Spleen (tissue), 11 donors: ENCODE measurements at regions not wholly inside any gene's neighbourhood (a gene's known extent, or its start where the extent isn't known, plus 50 kb on each side); places are given as distances from the start of the nearest gene placed in this dataset.

Source experiments
- DNase-seq: peaks from one replicate; pipeline ENCODE4 v3.0.0-alpha.2; 2020
- H3K27ac ChIP-seq, 8 donors: fragments of 200-600 bp; sonication (generic) in 7 of 8; 1 replicate in 4 of 8; 2 replicates in 4 of 8; pipeline versions ENCODE4 v1.5.0 to v1.8.0; 2016 to 2021; ENCODE audit warnings: inconsistent platforms in 4 of 8, mild to moderate bottlenecking in 4 of 8, moderate library complexity in 1 of 8
- H3K27me3 ChIP-seq, 7 donors: fragments of 200-600 bp; sonication (generic) in 6 of 7; replicated peaks in 1 of 7; 1 replicate in 4 of 7; 2 replicates in 3 of 7; pipeline versions ENCODE4 v1.5.0 to v1.8.0; 2016 to 2021; ENCODE audit warnings: inconsistent platforms in 3 of 7, mild to moderate bottlenecking in 1 of 7
- H3K36me3 ChIP-seq, 6 donors: fragments of 200-600 bp; sonication (generic) in 5 of 6; 1 replicate in 4 of 6; 2 replicates in 2 of 6; pipeline versions ENCODE4 v1.5.0 to v1.8.0; 2016 to 2021; ENCODE audit warnings: inconsistent platforms in 2 of 6
- H3K4me1 ChIP-seq, 6 donors: fragments of 200-600 bp; sonication (generic) in 5 of 6; 1 replicate in 3 of 6; 2 replicates in 3 of 6; pipeline versions ENCODE4 v1.5.0 to v1.8.0; 2016 to 2021; ENCODE audit warnings: inconsistent platforms in 3 of 6
- H3K4me3 ChIP-seq, 8 donors: fragments of 200-600 bp; sonication (generic) in 7 of 8; 1 replicate in 4 of 8; 2 replicates in 4 of 8; pipeline versions ENCODE4 v1.5.0 to v1.8.0; 2016 to 2021; ENCODE audit warnings: inconsistent platforms in 4 of 8, mild to moderate bottlenecking in 4 of 8, moderate library complexity in 2 of 8
- H3K9me3 ChIP-seq, 8 donors: fragments of 200-600 bp; sonication (generic) in 7 of 8; 1 replicate in 4 of 8; 2 replicates in 4 of 8; pipeline versions ENCODE4 v1.5.0 to v1.8.0; 2016 to 2021; ENCODE audit warnings: inconsistent platforms in 4 of 8
- POLR2A ChIP-seq, 3 donors: fragments of 450-650 bp; IDR thresholded peaks; one replicate each; pipeline ENCODE4 v1.5.1; 2017; ENCODE audit warnings: antibody characterized with exemption in 3 of 3, mild to moderate bottlenecking in 1 of 3
- POLR2AphosphoS5 ChIP-seq, 3 donors: sonication (generic); formaldehyde crosslinking; IDR thresholded peaks; one replicate each; pipeline ENCODE4 v1.5.1; 2017; ENCODE audit warnings: antibody characterized with exemption in 3 of 3
- WGBS, 5 donors: extraction: QIAGEN DNeasy Blood & Tissue Kit in 3 of 5; methylation state at CpG; one replicate each; pipeline versions ENCODE4 v1.1.5 to v1.1.7; 2013 to 2018; 5-methylcytosine and 5-hydroxymethylcytosine counted together
- intact Hi-C: fragments of 100-400 bp; cut with DNase I; formaldehyde crosslinking; loops from one replicate; pipeline ENCODE4 v1.15.0; 2023; ENCODE audit warnings: low total_unique reads
- TF ChIP-seq, protein P1 (sequence below), 11 experiments: fragments of 200-600 bp in 7 of 11; fragments of 450-650 bp in 4 of 11; sonication (generic) in 4 of 11; IDR thresholded peaks in 8 of 11; conservative IDR thresholded peaks in 3 of 11; 1 replicate in 7 of 11; 2 replicates in 4 of 11; pipeline versions ENCODE4 v1.4.0 to v1.8.0; 2016 to 2021; ENCODE audit warnings: antibody characterized with exemption in 11 of 11, inconsistent platforms in 4 of 11, mild to moderate bottlenecking in 1 of 11
- donor health status: healthy with polysubstance abuse.
- donor health status: DM: no; HTN: no; CAD: no; lungs with moderate emphysema.
- donor health status: DM: no; HTN: no; CAD: no.
- donor health status: Bipolar disorder and iron deficiency.
- donor health status: healthy.
- donor health status: DM: no; HTN: no; CAD: no.
- donor health status: DM: yes; HTN: yes; CAD: no.

DNA sequence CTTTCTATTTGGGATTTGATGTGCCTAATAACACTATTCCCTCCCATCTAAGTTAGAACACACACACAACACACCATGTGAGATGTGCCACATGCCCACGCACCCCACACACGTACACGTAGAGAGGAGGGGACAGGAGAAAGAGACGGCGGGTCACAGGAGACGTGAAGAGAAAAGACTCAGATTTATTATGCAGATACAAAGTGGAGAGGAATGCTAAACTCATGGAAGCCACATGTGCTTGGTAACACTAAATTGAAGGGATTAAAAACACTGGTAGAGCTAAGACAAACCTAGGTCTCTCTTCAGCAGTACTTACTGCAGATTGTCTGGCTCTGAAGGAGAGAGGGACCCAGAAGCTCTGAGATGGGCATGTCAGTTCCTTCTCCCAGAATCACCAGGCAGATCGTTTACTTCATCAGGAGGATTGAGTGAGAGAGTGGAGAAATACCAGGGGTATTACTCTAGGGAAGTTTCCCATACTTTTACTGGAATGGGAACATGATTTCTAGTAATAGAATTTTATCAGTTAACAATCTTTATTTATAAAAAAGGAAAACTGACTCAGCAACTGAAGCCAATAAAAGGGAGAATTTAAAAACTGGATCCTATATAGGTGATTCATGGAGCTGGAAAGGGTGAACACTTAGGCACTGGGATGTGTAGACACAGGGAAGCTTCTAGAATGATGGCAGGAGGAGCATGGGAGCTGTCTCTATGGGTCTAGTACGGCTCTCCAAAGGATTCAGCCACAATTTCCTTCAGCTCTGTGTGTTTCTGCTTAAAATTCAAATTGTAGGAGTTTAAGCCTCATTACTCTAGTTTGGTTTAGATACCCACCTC lies 139.4 kb downstream of the MACIR start:
- Histone ChIP-seq H3K4me3 (no peak overlapping the region), H3K27me3 (peaks cover 0 to 5% (median 0%) of the 10 kb centered on the region in 7 donors), H3K36me3 (no peaks in the 10 kb centered on the region), H3K9me3 (no peaks in the 10 kb centered on the region), H3K4me1 (peaks cover 0 to 17% (median 7%) of the 10 kb centered on the region in 6 donors), H3K27ac (no peak overlapping the region)
- intact Hi-C loops: no loop called here
- TF ChIP-seq, protein P1, sequence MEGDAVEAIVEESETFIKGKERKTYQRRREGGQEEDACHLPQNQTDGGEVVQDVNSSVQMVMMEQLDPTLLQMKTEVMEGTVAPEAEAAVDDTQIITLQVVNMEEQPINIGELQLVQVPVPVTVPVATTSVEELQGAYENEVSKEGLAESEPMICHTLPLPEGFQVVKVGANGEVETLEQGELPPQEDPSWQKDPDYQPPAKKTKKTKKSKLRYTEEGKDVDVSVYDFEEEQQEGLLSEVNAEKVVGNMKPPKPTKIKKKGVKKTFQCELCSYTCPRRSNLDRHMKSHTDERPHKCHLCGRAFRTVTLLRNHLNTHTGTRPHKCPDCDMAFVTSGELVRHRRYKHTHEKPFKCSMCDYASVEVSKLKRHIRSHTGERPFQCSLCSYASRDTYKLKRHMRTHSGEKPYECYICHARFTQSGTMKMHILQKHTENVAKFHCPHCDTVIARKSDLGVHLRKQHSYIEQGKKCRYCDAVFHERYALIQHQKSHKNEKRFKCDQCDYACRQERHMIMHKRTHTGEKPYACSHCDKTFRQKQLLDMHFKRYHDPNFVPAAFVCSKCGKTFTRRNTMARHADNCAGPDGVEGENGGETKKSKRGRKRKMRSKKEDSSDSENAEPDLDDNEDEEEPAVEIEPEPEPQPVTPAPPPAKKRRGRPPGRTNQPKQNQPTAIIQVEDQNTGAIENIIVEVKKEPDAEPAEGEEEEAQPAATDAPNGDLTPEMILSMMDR (IDR thresholded peaks at IDR 0.05 in 8 of 11, conservative IDR thresholded peaks at IDR 0.05 in 3 of 11): no peak
- no peak for TF ChIP-seq POLR2AphosphoS5 (IDR thresholded peaks at IDR 0.05)
- no peak for TF ChIP-seq POLR2A (IDR thresholded peaks at IDR 0.05)
- DNase-seq: no peak
- 88 to 91% (median 89%) methylated on average over 8 of the region's 8 CpGs for WGBS, 5 donors

DNA sequence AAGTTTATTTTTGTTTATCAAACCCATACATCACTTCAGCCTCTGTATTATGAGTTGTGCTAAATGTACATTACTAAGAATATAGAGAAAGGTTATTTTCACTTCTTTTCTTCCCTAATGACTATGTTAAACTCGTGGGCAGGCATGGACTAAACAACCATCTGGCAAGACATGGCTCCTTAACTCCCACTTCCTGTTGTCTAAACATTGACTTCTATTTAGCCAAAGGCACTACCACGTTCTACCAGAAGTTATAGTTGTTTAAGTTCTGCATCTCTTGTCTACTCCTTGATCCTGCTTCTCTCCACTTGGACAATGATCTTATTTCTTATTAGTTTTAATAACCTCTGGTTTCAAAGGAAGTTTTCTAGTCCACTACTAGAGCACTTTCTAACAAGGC lies 136.1 kb downstream of the MACIR start:
- TF ChIP-seq POLR2A (IDR thresholded peaks at IDR 0.05): no peak
- TF ChIP-seq POLR2AphosphoS5 (IDR thresholded peaks at IDR 0.05): no peak
- TF ChIP-seq, protein P1 (IDR thresholded peaks at IDR 0.05 in 8 of 11, conservative IDR thresholded peaks at IDR 0.05 in 3 of 11): no peak
- DNase-seq: no peak

DNA sequence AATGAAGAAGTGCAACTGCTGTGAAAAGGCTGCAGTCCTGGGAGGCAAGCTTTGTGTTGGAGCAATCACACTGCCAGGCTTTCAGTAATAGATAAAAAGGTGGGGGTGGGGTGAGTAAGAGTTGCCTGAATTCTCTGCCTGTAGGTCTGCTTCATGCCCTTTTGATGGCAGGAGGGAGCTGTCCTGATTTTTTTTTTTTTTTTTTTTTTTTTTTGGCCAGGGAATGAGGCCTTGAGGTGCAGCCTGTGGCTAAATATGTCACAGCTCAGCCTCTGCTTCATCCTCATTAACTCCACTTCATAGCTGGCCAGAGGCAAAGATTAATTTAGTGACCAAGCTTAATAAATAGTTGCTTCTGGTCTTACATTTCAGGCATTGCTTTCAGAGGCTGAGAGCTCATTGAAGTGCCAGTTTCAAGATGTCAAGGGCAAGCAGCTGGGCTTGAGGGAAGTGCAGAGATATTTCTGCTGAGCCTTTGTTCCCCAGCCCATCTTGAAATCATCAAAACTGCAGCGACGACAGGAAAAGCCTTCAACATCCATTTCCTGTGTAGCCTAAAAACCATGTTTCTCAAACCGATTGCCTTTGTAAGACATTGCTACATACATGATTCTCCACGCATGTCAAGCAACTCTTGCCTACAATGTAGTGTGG lies 134.7 kb downstream of the MACIR start:
- no peaks in the 10 kb centered on the region for H3K9me3 ChIP-seq
- H3K36me3 ChIP-seq: no peaks in the 10 kb centered on the region
- H3K27me3 ChIP-seq: peaks cover 0 to 5% (median 0%) of the 10 kb centered on the region in 7 donors
- DNase-seq: no peak
- TF ChIP-seq POLR2A (IDR thresholded peaks at IDR 0.05) (no peak), POLR2AphosphoS5 (IDR thresholded peaks at IDR 0.05) (no peak)
- TF ChIP-seq, protein P1 (IDR thresholded peaks at IDR 0.05 in 8 of 11, conservative IDR thresholded peaks at IDR 0.05 in 3 of 11): no peak
- intact Hi-C loops: no loop called here
- peaks cover 0 to 24% (median 10%) of the 10 kb centered on the region in 6 donors for H3K4me1 ChIP-seq
- no peak overlapping the region for H3K4me3 ChIP-seq
- WGBS, 5 donors: 5 to 11% (median 7%) methylated on average over 4 of the region's 4 CpGs
- H3K27ac ChIP-seq: peak overlapping the region in 6 of 8 donors; percentile 5 to 81 (median 67)

More for the DNA sequence above, 136.1 kb downstream of the MACIR start:
- Histone ChIP-seq H3K4me1 (peaks cover 0 to 24% (median 10%) of the 10 kb centered on the region in 6 donors), H3K36me3 (no peaks in the 10 kb centered on the region), H3K27ac (peak overlapping the region in 4 of 8 donors; percentile 63 to 81 (median 74)), H3K4me3 (no peak overlapping the region), H3K9me3 (no peaks in the 10 kb centered on the region), H3K27me3 (peaks cover 0 to 5% (median 0%) of the 10 kb centered on the region in 7 donors)
- WGBS, 5 donors: 21 to 36% (median 24%) methylated on average over 2 of the region's 2 CpGs
- intact Hi-C loops: no loop called here

DNA sequence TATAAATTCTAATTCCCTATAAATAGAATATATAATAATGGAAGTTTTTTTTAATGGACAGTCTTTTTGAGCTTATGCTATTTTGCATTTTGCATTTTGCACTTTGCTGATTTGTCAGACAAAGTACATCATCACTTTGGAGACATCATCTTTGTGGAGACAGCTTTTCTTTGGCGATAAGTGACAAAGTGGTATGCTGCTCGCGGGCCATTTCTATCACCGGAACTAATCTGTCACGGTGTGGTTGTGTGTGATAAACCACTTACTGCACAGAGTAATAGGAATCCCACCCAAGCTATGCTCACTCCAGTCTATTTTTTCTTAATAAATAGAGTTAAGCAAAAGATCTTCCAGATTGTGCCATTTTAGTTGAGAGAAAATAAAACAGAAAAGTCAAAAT lies 133.1 kb downstream of the MACIR start:
- TF ChIP-seq, protein P1 (IDR thresholded peaks at IDR 0.05 in 8 of 11, conservative IDR thresholded peaks at IDR 0.05 in 3 of 11): no peak
- TF ChIP-seq POLR2A (IDR thresholded peaks at IDR 0.05): no peak
- no peak for TF ChIP-seq POLR2AphosphoS5 (IDR thresholded peaks at IDR 0.05)

More for the DNA sequence above, 133.1 kb downstream of the MACIR start:
- Histone ChIP-seq H3K9me3 (no peaks in the 10 kb centered on the region), H3K4me1 (peaks cover 0 to 24% (median 10%) of the 10 kb centered on the region in 6 donors), H3K27ac (no peak overlapping the region), H3K27me3 (no peaks in the 10 kb centered on the region), H3K4me3 (no peak overlapping the region), H3K36me3 (no peaks in the 10 kb centered on the region)
- WGBS, 5 donors: 93 to 97% (median 95%) methylated on average over 5 of the region's 5 CpGs
- intact Hi-C loops: no loop called here
- no peak for DNase-seq
